CD4-positive, CD25-positive, alpha-beta regulatory T cell (primary cell): ENCODE measurements at regions not wholly inside any gene's neighbourhood (a gene's known extent, or its start where the extent isn't known, plus 50 kb on each side); places are given as distances from the start of the nearest gene placed in this dataset.
A peak's percentile ranks its signal among the peaks of the same experiment; 100 is the strongest.

Experiments used
- ATAC-seq, 2 donors: fragments of 150-1000 bp; cut with Tn5 transposase; one replicate each; pipeline ENCODE4 v1.10.0; 2021; ENCODE audit warnings: low read depth in 2 of 2, moderate number of reproducible peaks in 2 of 2, moderate library complexity in 1 of 2
- DNase-seq, 3 donors: peaks; one replicate each; pipeline versions ENCODE4 v3.0.0 to v3.0.0-alpha.2; 2012 to 2022; ENCODE audit warnings: mixed read lengths in 1 of 3
- H3K27ac ChIP-seq: one replicate; pipeline ENCODE4 v1.7.0; 2013; ENCODE audit warnings: mild to moderate bottlenecking, low read length; ENCODE audit not compliant: insufficient read depth, poor library complexity, severe bottlenecking
- H3K27me3 ChIP-seq: one replicate; pipeline ENCODE4 v1.7.0; 2013; ENCODE audit warnings: low read length; ENCODE audit not compliant: control insufficient read depth, insufficient read depth
- H3K36me3 ChIP-seq: one replicate; pipeline ENCODE4 v1.7.0; 2013; ENCODE audit warnings: mild to moderate bottlenecking, low read length, moderate library complexity; ENCODE audit not compliant: control insufficient read depth, insufficient read depth
- H3K4me1 ChIP-seq: 2 replicates; pipeline ENCODE4 v1.7.0; 2013; ENCODE audit warnings: mild to moderate bottlenecking, low read length; ENCODE audit not compliant: insufficient read depth, control insufficient read depth, poor library complexity, severe bottlenecking
- H3K4me3 ChIP-seq: one replicate; pipeline ENCODE4 v1.7.0; 2013; ENCODE audit warnings: low read depth, mild to moderate bottlenecking, low read length, moderate library complexity
- H3K9me3 ChIP-seq, 2 experiments: 1 replicate in 1 of 2; 2 replicates in 1 of 2; pipeline ENCODE4 v1.7.0; 2013; ENCODE audit warnings: low read length in 2 of 2, mild to moderate bottlenecking in 1 of 2, moderate library complexity in 1 of 2; ENCODE audit not compliant: control insufficient read depth in 2 of 2
- H3K27ac Mint-ChIP-seq, 3 donors: one replicate each; pipeline ENCODE4 v1.8.0; 2020 to 2022; ENCODE audit warnings: mild to moderate bottlenecking in 3 of 3, mixed read lengths in 3 of 3, moderate library complexity in 2 of 3
- H3K27me3 Mint-ChIP-seq: one replicate; pipeline ENCODE4 v1.8.0; 2022; ENCODE audit warnings: mild to moderate bottlenecking, mixed read lengths
- H3K36me3 Mint-ChIP-seq: one replicate; pipeline ENCODE4 v1.8.0; 2020; ENCODE audit warnings: mixed read lengths
- H3K4me1 Mint-ChIP-seq, 4 donors: one replicate each; pipeline ENCODE4 v1.8.0; 2020 to 2022; ENCODE audit warnings: mixed read lengths in 4 of 4, mild to moderate bottlenecking in 1 of 4
- H3K4me3 Mint-ChIP-seq, 4 donors: one replicate each; pipeline ENCODE4 v1.8.0; 2020 to 2022; ENCODE audit warnings: mild to moderate bottlenecking in 4 of 4, mixed read lengths in 4 of 4, moderate library complexity in 3 of 4
- H3K9me3 Mint-ChIP-seq, 7 donors: one replicate each; pipeline ENCODE4 v1.8.0; 2020 to 2022; ENCODE audit warnings: mixed read lengths in 7 of 7, mild to moderate bottlenecking in 3 of 7, moderate library complexity in 2 of 7

- ATAC-seq: peak in 1 of 2 donors; percentile 39
- H3K4me3 Mint-ChIP-seq: no peak overlapping the region
- H3K27me3 ChIP-seq: no peaks in the 10 kb centered on the region
- H3K4me1 ChIP-seq: peaks cover 7% of the 10 kb centered on the region
- H3K4me3 ChIP-seq: no peak overlapping the region
- no peak overlapping the region for H3K27ac Mint-ChIP-seq
- H3K36me3 ChIP-seq: no peaks in the 10 kb centered on the region
- H3K9me3 ChIP-seq: peaks cover 0 to 2% of the 10 kb centered on the region in 2 experiments
- peaks cover 0 to 3% (median 0%) of the 10 kb centered on the region in 7 donors for H3K9me3 Mint-ChIP-seq
- peaks cover 7 to 19% (median 14%) of the 10 kb centered on the region in 4 donors for H3K4me1 Mint-ChIP-seq
- H3K27ac ChIP-seq: no peak overlapping the region
- H3K27me3 Mint-ChIP-seq: no peaks in the 10 kb centered on the region
- H3K36me3 Mint-ChIP-seq: no peaks in the 10 kb centered on the region
- no peak for DNase-seq
Observed at GRCh38 chr21:35340273-35340672, 291.2 kb upstream of the RUNX1 start.

GRCh38 chr21:35338881-35339632 lies 290.0 kb upstream of the RUNX1 start:
- no peaks in the 10 kb centered on the region for H3K27me3 Mint-ChIP-seq
- no peak overlapping the region for H3K4me3 ChIP-seq

GRCh38 chr21:35338281-35338680 lies 289.2 kb upstream of the RUNX1 start:
- Mint-ChIP-seq H3K4me1 (peaks cover 7 to 12% (median 11%) of the 10 kb centered on the region in 4 donors), H3K36me3 (no peaks in the 10 kb centered on the region)
- no peak for ATAC-seq

More at GRCh38 chr21:35338881-35339632, 290.0 kb upstream of the RUNX1 start:
- Histone ChIP-seq H3K27ac (no peak overlapping the region), H3K36me3 (no peaks in the 10 kb centered on the region), H3K9me3 (peaks cover 0 to 2% of the 10 kb centered on the region in 2 experiments), H3K4me1 (peaks cover 7% of the 10 kb centered on the region), H3K27me3 (no peaks in the 10 kb centered on the region)
- ATAC-seq: no peak
- Mint-ChIP-seq H3K4me3 (no peak overlapping the region), H3K27ac (no peak overlapping the region), H3K36me3 (no peaks in the 10 kb centered on the region), H3K4me1 (peaks cover 7 to 19% (median 14%) of the 10 kb centered on the region in 4 donors), H3K9me3 (peaks cover 0 to 3% (median 0%) of the 10 kb centered on the region in 7 donors)
- DNase-seq: no peak

GRCh38 chr21:35337573-35337972 lies 288.5 kb upstream of the RUNX1 start:
- Histone ChIP-seq H3K9me3 (peaks cover 0 to 2% of the 10 kb centered on the region in 2 experiments), H3K27me3 (no peaks in the 10 kb centered on the region), H3K4me1 (peaks cover 6% of the 10 kb centered on the region), H3K27ac (no peak overlapping the region), H3K36me3 (no peaks in the 10 kb centered on the region), H3K4me3 (no peak overlapping the region)
- H3K36me3 Mint-ChIP-seq: no peaks in the 10 kb centered on the region
- peaks cover 5 to 6% (median 5%) of the 10 kb centered on the region in 4 donors for H3K4me1 Mint-ChIP-seq
- ATAC-seq (no peak), DNase-seq (no peak)
- H3K27ac Mint-ChIP-seq: peak overlapping the region in 1 of 3 donors; percentile 6
- peaks cover 0 to 3% (median 0%) of the 10 kb centered on the region in 7 donors for H3K9me3 Mint-ChIP-seq
- H3K4me3 Mint-ChIP-seq: no peak overlapping the region
- H3K27me3 Mint-ChIP-seq: no peaks in the 10 kb centered on the region

More at GRCh38 chr21:35338281-35338680, 289.2 kb upstream of the RUNX1 start:
- no peak for DNase-seq
- H3K9me3 ChIP-seq: peaks cover 0 to 2% of the 10 kb centered on the region in 2 experiments
- no peak overlapping the region for H3K27ac ChIP-seq
- H3K4me1 ChIP-seq: peaks cover 7% of the 10 kb centered on the region
- no peak overlapping the region for H3K27ac Mint-ChIP-seq
- no peaks in the 10 kb centered on the region for H3K27me3 ChIP-seq
- no peak overlapping the region for H3K4me3 Mint-ChIP-seq
- H3K4me3 ChIP-seq: no peak overlapping the region
- peaks cover 0 to 3% (median 0%) of the 10 kb centered on the region in 7 donors for H3K9me3 Mint-ChIP-seq
- no peaks in the 10 kb centered on the region for H3K27me3 Mint-ChIP-seq
- no peaks in the 10 kb centered on the region for H3K36me3 ChIP-seq

GRCh38 chr21:35336534-35336933 lies 287.4 kb upstream of the RUNX1 start:
- ATAC-seq (no peak), DNase-seq (no peak)
- Mint-ChIP-seq H3K27me3 (no peaks in the 10 kb centered on the region), H3K4me1 (no peaks in the 10 kb centered on the region), H3K36me3 (peaks cover 2% of the 10 kb centered on the region), H3K4me3 (no peak overlapping the region), H3K9me3 (peaks cover 0 to 4% (median 0%) of the 10 kb centered on the region in 7 donors), H3K27ac (no peak overlapping the region)
- Histone ChIP-seq H3K36me3 (no peaks in the 10 kb centered on the region), H3K27ac (no peak overlapping the region), H3K4me1 (no peaks in the 10 kb centered on the region), H3K4me3 (no peak overlapping the region), H3K9me3 (peaks cover 0 to 2% of the 10 kb centered on the region in 2 experiments), H3K27me3 (no peaks in the 10 kb centered on the region)

GRCh38 chr21:35335951-35336446 lies 286.9 kb upstream of the RUNX1 start:
- H3K27ac ChIP-seq: no peak overlapping the region
- Mint-ChIP-seq H3K27ac (no peak overlapping the region), H3K4me3 (no peak overlapping the region), H3K36me3 (peaks cover 4% of the 10 kb centered on the region), H3K27me3 (no peaks in the 10 kb centered on the region), H3K4me1 (no peaks in the 10 kb centered on the region), H3K9me3 (peaks cover 0 to 6% (median 2%) of the 10 kb centered on the region in 7 donors)
- peaks cover 0 to 2% of the 10 kb centered on the region in 2 experiments for H3K9me3 ChIP-seq
- DNase-seq (no peak), ATAC-seq (no peak)
- no peaks in the 10 kb centered on the region for H3K4me1 ChIP-seq
- H3K4me3 ChIP-seq: no peak overlapping the region
- no peaks in the 10 kb centered on the region for H3K36me3 ChIP-seq
- no peaks in the 10 kb centered on the region for H3K27me3 ChIP-seq

- no peak for ATAC-seq
- Mint-ChIP-seq H3K4me1 (no peaks in the 10 kb centered on the region), H3K27me3 (no peaks in the 10 kb centered on the region), H3K27ac (no peak overlapping the region), H3K36me3 (peaks cover 4% of the 10 kb centered on the region), H3K9me3 (peaks cover 0 to 6% (median 2%) of the 10 kb centered on the region in 7 donors), H3K4me3 (no peak overlapping the region)
- DNase-seq: no peak
- Histone ChIP-seq H3K9me3 (peaks cover 0 to 2% of the 10 kb centered on the region in 2 experiments), H3K27ac (no peak overlapping the region), H3K4me1 (no peaks in the 10 kb centered on the region), H3K27me3 (no peaks in the 10 kb centered on the region), H3K4me3 (no peak overlapping the region), H3K36me3 (no peaks in the 10 kb centered on the region)
Observed at GRCh38 chr21:35333831-35334618, 284.9 kb upstream of the RUNX1 start.
